SK-N-DZ (cell line): ENCODE measurements at regions not wholly inside any gene's neighbourhood (a gene's known extent, or its start where the extent isn't known, plus 50 kb on each side); places are given as distances from the start of the nearest gene placed in this dataset.
A peak's percentile ranks its signal among the peaks of the same experiment; 100 is the strongest.

Source experiments
- DNase-seq: peaks from one replicate; pipeline ENCODE4 v3.0.0-alpha.2; 2015; ENCODE audit warnings: low spot score

DNA sequence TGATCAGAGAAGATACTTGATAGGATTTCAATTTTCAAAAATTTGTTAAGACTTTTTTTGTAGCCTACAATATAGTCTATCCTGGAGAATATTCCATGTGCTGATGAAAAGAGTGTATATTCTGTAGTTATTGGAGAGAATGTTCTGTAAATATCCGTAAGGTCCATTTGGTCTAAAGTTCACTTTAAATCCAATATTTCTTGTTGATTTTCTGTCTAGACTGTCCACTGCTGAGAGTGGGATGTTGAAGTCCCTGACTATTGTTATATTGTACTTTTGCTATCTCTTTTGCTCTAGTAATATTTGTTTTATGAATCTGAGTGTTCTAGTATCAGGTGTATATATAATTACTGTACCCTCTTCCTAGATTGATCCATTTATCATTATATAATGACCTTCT, 406.2 kb upstream of the CNTN4 start:
- no peak for DNase-seq

DNA sequence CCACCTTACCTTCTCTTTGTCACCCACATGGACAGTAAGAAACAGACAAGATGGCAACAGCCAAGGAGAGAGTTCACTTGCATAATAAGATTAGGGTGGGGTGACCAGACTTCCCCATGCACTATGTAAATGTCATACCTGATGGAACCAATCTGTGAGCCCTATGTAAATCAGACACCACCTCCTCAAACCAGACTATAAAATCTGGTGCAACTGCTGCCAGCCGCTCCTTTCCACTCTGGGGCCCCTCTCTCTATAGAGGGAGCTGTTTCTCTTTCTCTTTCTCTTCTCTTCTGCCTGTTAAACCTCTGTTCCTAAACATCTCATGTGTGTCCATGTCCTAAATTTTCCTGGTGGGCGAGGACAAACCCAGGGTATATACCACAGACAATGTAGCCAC, 405.5 kb upstream of the CNTN4 start:
- DNase-seq, result peak; percentile 66

DNA sequence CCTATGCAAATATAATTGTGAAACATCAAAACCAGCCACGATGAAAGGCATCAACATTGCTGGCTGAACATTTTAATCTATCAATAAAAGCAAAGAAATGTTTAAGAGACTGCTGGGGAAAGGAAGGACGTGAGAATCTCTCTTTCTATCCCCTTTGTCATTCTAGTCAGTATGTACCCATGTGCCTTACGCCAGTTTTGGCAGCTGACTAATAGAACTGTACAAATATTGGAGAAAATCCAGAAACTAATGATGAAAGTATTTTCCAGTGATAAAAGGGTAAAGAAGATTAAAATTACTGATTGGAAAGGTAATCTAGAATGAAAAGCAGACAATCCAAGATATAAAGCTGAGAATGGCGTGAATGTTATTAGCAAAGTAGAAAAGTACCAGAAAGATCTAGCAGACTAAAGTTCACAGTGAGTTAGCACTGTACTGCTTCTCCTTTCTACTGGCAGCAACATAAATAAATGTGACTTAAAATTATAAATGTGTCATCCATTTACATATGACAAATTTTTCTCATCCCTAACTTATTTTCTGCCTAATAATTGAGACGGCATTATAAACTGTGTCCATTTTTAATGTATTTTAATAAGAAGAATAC, 401.9 kb upstream of the CNTN4 start:
- no peak for DNase-seq

DNA sequence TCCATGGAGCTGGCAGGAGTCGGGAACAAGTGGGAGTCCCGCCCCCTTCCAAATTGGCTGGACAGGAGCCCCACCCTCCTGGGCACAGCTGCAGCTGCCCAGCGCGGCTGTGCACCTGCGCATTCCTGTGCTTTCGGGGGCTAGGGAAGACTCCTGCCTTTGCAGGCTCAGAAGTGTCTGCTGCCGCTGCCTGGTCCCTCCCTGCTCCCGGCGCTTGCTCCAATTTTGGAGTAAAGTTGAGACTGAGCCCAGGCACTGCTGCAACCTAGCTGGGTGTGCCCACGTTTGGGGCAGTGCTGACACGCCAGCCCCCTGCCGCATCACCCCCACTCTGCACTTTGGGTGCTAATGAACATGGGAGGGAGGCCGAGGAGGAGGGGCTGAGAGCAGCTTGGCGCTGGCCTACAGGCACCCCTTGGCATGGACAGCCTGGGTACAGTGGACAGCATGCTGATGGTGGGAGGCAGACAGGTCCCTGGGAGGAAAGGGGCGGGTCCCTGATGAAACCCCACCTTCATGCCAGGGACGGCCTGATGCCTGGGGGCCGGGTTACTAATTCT, 399.2 kb upstream of the CNTN4 start:
- no peak for DNase-seq

DNA sequence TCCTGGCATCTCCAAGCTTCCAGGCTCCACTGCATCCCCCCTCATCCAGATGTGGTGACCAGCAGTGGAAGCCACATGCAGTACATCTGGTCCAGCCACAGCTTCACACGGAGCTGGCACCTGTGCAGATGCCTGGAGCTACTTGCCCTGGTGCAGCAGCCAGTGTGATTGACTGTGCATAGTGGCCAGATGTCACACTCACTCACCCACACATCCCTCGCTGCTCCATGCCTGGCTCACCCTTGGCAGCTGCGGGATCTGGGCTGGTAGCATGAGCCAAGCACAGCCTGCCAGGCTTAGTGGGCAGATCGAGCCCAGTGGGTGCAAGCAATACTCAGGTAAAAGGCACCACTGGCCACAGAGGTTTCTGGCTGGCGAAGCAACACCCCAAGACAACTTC, 398.0 kb upstream of the CNTN4 start:
- DNase-seq, result no peak

DNA sequence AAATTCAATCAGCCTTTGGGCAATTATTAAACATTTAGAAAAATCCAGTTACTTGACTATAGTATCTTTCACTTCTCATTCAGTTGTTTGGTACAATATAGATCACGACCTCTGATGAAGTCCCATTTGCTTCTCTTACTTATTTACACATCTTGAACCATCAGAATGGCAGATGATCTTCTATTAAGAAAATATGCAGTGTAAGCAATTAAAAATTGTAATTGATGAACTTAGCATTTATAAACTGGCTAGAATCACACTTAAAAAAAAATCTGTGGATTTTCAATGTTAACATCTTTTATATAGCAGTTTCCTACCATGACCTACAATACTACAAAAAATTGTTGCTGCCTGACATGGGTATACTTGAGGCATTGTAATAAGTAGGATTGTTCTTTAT, 395.5 kb upstream of the CNTN4 start:
- no peak for DNase-seq

DNA sequence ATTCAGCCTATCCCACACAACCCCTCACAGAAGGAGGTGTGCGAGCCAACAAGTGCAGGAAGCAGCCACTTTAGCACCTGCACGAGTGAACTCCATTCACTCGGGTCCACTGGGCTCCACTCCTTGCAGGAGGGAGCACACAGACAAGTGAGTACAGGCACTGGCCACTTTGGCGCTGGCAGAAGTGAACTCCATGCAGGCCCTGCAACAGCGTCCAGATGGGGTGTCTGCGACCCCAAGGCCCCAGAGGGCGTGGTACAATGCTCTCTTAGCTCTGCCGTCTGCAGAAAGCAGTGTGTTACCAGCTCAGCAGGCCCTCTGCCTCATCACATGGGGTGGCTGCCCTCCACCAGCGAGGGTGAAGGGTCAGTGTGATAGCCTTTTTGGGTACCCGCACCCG, 388.0 kb upstream of the CNTN4 start:
- DNase-seq, result no peak

DNA sequence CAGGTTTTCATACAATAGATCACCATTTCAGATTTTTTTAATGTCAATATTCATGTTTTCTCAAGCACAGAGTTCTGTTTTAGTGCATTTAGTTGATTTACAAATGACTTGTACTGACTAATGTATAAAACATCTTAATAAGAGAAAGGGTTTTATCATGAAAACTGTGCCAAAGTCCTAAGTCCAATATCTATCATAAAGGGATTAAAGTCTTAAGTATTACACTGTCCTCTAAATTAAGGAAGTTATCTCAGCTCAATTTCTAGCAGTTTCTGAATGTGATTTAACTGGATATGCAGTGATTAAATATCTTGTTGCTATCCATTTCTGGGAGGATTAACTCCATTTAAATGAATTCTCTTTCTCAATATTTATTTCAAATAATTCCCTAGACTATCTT, 381.1 kb upstream of the CNTN4 start:
- DNase-seq, result no peak

DNA sequence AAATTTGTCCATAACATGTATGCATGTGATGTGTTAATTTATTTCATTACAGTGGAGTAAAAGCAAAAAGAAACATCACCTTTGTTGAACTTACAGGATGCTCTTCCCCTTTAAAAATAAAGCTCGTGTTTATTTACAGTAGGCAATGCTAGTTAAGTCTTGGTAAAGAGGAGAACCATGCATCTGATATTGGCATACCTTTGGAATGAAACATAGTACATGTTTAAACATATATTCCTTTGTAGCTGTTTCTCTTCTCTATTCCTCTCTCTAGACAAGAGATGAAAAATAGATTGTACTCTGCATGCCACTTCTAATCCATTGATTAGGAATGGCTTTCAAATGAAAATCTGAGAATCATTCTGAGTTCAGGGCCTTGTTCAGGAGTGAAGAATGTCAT, 374.9 kb upstream of the CNTN4 start:
- DNase-seq, result no peak

DNA sequence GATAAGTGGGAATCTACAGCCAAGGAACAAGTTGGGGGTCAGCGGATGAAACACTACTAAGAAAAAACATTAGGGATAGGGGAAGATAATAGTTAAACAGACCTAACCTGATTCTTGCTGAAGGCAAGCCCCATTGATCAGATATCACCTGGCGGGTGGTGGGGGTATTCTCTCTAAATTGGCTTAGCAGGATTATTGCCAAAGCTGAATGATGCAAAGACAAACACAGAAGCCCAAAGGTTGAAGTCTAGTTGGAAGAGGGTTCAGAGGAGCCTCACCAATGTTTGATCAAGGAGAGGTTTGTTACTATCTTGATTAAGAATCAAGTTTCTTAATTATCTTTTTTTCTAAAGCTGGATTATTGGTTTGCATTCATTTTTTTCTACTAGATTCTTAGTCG, 371.9 kb upstream of the CNTN4 start:
- DNase-seq, result no peak

DNA sequence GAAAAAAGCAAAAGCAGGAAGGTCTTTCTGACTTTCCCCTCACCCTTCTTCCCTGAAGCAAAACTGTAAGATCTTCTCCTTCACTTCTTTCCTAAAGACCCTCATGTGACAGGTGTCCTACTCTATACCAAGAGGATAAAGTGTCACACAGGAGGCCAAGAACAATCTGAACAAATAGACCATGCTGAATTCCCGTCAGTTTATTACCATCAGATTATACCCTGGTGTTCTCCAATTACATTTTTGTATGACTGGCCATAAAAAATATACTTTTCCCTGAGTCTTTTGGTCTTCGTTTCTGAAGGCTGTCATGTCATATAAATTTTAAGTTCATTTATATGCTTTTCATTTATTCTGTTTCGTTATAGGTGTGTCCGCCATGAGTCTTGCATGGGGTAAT, 371.4 kb upstream of the CNTN4 start:
- DNase-seq, result no peak

DNA sequence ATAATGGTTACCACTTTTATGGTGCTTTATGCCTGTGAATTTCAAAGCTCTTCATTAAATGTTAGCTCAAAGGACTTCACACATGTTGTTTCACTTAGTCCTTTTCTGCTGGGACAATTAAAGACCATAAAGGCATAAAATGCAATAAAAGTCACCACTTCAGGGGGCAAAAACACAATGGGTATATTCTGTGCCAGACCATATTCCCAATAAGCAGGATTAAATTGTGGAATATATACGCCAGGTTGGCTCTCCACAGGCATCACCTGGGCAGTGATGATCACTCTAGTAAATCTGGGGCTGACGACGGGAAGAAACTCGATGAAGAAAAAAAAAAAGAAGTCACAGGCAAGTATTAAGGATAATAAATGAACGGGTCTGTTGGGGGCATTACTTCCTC, 370.2 kb upstream of the CNTN4 start:
- DNase-seq, result no peak

DNA sequence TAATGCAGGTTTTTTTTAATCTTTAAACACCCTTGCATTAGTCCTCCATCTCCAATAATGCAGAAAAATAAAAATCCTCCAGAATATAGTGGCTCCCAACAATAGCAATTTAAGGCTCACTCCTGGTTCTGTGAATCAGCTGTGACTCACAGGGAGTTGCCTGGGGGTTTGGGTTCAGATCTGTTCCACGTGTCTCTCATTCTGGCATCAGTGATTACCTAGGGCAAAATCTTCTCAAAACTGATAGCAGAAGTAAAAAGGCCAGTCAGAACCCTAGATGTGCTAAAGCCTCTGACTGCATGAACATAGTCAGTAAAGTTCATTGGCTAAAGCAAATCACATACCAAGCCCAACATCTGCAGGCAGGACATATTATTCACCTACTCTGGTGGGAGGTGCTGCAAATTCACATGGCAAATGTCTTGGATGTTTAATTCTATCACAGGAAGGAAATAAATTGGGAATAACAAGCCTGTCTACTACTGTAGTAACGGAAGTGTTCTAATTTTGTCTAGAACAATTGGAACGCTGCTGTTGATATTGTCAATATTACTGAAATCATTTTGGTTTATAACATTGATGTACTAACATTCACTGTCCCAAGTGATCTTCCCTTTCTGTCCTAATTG, 364.1 kb upstream of the CNTN4 start:
- no peak for DNase-seq

DNA sequence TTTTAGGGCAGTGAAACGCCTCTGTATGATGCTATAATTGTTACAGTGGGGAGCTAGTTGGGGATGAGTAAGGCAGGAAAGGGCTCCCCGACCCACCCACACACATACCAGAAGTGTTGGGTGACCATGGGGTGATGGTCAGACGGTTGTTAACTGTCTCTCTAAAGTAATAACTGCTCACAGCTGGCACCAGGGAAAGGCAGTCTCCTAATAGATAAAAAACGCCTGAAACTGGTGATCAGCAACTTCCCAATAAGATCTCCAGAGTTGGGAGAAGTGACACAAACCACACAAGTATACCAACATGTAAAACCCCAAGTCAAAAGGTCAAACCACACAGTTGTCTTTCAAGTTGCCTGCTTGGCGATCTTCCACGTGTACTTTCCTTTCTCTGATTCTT, 346.5 kb upstream of the CNTN4 start:
- DNase-seq, result no peak

DNA sequence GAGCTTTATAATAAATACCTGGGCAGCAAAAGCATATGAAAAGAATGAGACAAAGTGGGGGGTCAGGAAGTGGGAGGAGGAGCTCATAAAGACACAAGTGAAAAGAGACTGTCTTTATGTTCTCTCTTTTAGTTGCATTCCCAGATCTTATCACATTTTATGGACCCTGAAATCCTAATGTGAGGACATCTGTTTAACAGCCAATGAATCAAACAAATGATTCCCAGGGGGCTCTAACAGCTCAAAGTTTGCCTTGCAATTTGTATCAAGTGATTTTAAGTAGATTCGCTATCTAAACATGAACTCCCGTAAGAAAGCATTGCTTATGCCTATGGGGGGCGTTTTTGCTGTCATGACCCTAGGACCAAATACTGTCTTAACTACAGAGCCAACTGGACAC, 332.3 kb upstream of the CNTN4 start:
- no peak for DNase-seq

DNA sequence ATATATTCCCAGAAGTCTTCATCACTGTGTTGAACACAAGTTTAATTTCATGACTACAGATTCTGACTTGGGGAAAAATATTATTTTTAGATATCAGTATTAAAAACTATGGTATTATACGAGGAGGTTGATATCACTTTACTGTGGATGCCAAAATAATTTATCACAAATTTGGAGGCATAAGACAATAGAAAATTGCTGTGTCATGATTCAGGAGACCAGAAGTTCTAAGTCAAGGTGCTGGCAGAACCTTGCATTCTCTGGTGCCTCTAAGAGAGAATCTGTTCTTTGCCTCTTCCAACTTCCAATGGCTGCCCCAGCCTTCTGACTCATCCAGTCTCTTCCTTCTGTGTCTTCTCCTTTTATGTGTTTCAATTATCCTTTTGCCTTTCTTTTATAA, 325.0 kb upstream of the CNTN4 start:
- no peak for DNase-seq

DNA sequence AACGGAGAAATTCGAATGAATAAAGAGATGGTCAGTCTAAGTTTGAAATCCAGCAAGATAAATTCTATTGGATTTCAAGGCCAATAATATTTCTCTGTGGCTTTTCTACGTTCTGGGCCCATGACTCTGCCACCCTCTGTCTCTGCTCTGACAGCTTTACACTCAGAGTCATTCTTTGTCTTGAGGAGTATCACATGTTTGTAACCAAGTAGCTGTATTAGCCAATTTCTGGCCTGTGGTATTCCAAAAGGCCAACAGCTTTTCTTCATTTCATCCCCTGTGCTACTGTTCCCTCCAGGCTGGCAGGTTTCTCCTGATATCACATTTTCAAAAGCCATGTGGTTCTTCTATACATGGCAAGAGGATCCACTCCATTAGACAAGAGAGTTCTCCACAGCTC, 324.1 kb upstream of the CNTN4 start:
- no peak for DNase-seq

DNA sequence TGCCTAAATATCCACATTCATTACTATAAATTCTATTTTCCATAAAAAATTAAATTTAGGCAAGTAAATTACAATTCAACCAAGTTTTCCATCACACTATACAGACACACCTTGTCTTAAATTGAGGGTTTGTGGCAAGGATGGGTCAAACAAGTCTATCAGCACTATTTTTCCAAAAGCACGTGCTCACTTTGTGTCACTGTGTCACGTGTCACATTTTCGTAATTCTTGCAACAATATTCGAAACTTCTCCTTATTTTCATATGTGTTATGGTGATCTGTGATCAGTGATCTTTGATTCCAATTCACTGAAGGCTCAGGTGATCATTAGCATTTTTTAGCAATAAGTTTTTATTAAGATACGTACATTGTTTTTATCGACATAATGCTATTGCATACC, 323.3 kb upstream of the CNTN4 start:
- DNase-seq, result no peak

DNA sequence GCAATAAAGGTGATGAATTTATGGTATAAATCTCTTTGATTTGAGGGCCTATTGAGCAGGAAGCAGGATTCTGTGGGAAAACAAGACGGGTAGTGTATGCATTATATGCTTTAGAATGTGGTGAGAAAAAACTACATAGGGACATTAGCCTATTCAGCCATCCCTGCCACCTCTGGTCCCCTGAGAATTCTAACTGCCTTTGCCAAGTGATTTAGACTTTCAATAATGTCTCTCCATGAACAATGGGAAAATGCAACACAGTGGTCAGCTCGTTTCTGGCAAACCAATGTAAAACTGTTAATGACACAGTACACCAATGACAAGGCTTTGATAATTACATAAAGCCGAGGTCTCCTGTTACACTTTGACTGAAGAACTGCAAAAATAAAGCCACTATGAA, 314.7 kb upstream of the CNTN4 start:
- DNase-seq, result no peak

DNA sequence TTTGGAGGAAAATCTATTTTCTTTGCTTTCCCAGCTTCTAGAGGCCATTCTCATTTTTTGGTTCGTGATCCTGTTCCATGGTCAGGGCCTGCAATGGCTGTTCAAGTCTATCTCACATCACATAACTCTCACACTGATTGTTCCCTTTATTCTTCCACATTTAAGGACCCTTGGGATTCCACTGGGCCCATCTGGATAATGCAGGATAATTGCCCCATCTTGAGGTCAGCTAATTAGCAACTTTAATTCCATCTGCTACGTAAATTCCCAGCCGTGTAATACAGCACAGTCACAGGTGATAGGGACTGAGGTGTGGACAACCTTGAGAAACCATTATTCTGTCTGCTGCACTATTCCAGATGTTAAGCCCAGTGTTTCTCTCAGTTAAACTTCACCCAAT, 311.6 kb upstream of the CNTN4 start:
- no peak for DNase-seq

DNA sequence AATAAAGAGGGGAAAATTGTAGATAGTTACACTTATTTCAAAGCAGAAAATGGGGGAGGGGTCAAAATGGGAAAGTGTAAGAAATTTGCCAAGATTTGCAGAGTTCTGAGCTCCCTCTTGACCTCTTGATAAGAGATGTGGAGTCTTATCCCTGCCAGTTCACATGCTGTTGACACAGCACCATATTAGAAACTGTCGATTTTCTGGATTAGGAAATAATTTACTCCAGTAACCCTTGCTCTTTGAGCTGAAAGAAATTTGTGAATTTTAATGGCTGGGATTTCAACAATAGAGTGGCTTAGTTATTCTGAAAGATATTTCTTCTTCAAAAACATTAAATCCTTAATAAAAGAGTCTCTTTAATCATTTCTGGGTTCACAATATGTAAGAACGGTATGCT, 306.2 kb upstream of the CNTN4 start:
- DNase-seq, result no peak

DNA sequence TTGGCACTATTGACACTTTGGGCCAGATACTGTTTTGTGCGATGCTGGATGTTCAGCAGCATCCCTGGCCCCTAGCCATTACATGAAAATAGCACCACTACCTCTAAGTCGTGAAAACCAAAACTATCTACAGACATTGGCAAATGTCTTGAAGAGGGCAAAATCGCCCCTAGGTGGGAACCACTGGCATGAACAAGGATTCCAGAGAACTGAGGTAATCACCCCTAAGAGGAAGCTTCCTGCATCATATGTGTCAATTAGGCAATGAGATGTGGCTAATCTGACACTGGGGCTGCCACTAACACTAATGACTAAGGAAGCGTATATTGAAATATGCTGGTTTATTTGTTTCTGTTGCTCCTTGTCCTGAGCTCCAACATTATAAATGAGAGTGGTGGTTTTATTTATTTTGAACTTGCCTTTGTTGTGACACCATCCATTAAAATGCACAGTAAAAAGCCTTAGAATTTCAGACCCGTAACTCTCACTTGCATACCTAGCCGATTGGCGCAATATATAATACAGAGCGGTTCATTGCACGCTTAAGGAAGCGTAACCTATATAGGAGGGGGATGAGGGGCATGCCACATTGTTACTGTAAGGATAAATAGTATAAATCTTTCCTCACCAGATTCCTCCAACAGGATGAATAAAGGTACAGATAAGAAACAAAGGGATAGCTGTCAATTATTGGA, 299.8 kb upstream of the CNTN4 start:
- DNase-seq, result no peak

DNA sequence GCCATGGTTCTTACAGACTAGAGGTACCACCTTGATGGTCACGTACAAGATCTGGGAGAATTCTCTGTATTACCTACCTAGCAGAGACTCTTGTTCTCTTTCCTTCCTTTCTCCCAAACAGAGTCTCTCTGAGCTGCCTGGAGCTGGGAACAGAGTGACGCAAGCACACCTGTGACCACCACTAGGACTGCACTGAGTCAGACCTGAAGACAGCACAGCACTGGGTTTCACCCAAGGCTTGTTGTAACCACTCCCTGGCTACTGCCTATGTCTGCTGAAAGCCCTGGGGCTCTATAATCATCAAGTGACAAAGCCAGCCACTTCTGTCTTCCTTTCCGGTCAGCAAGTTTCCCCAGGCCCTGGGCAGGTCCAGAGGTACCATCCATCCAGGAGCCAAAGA, 293.3 kb upstream of the CNTN4 start:
- DNase-seq, result no peak
